Gastrocnemius medialis (tissue), 4 donors: ENCODE measurements at regions not wholly inside any gene's neighbourhood (a gene's known extent, or its start where the extent isn't known, plus 50 kb on each side); places are given as distances from the start of the nearest gene placed in this dataset.

Source experiments
- ATAC-seq, 2 donors: fragments of 150-250 bp; one replicate each; pipeline ENCODE4 v1.9.1; 2016
- DNase-seq, 2 donors: peaks; one replicate each; pipeline ENCODE4 v3.0.0-alpha.2; 2019
- H3K27ac ChIP-seq, 4 donors: fragments of 200-600 bp; sonication (generic); 1 replicate in 1 of 4; 2 replicates in 3 of 4; pipeline ENCODE4 v1.5.1; 2016 to 2018; ENCODE audit warnings: mild to moderate bottlenecking in 2 of 4, moderate library complexity in 1 of 4
- H3K27me3 ChIP-seq, 3 donors: fragments of 200-600 bp; sonication (generic) in 2 of 3; 1 replicate in 1 of 3; 2 replicates in 2 of 3; pipeline versions ENCODE4 v1.5.1 to v1.6.0; 2016 to 2019; ENCODE audit warnings: mild to moderate bottlenecking in 1 of 3, moderate library complexity in 1 of 3
- H3K36me3 ChIP-seq, 2 donors: fragments of 200-600 bp; sonication (generic) in 1 of 2; one replicate each; pipeline ENCODE4 v1.5.1; 2017 to 2018
- H3K4me1 ChIP-seq, 2 donors: fragments of 200-600 bp; sonication (generic) in 1 of 2; one replicate each; pipeline ENCODE4 v1.5.1; 2016 to 2017; ENCODE audit warnings: mild to moderate bottlenecking in 2 of 2
- H3K4me3 ChIP-seq, 4 donors: fragments of 200-600 bp; sonication (generic) in 3 of 4; 1 replicate in 1 of 4; 2 replicates in 3 of 4; pipeline ENCODE4 v1.5.1; 2016 to 2019; ENCODE audit warnings: mild to moderate bottlenecking in 2 of 4
- H3K9me3 ChIP-seq, 3 donors: fragments of 200-600 bp; sonication (generic) in 2 of 3; 1 replicate in 1 of 3; 2 replicates in 2 of 3; pipeline ENCODE4 v1.5.1; 2016 to 2019
- CTCF ChIP-seq, 5 experiments: fragments of 450-650 bp in 3 of 5; fragments of 200-600 bp in 2 of 5; sonication (generic) in 2 of 5; IDR thresholded peaks in 4 of 5; conservative IDR thresholded peaks in 1 of 5; 1 replicate in 4 of 5; 2 replicates in 1 of 5; pipeline ENCODE4 v1.5.1; 2016 to 2019; ENCODE audit warnings: antibody characterized with exemption in 5 of 5, mild to moderate bottlenecking in 3 of 5, moderate library complexity in 3 of 5
- POLR2A ChIP-seq, 2 donors: fragments of 450-650 bp; IDR thresholded peaks; one replicate each; pipeline ENCODE4 v1.6.1; 2017; ENCODE audit warnings: antibody characterized with exemption in 2 of 2, mild to moderate bottlenecking in 2 of 2, moderate library complexity in 2 of 2
- in situ Hi-C, 4 donors: fragments of 200-750 bp; cut with MboI; loops; one replicate each; pipeline versions ENCODE4 v1.15.0 to v1.8.0; 2017; ENCODE audit warnings: low sequenced_read_pairs in 4 of 4
- intact Hi-C: fragments of 100-400 bp; cut with DNase I; formaldehyde crosslinking; loops from one replicate; pipeline ENCODE4 v1.15.1; 2023; ENCODE audit warnings: low total_unique reads

DNA sequence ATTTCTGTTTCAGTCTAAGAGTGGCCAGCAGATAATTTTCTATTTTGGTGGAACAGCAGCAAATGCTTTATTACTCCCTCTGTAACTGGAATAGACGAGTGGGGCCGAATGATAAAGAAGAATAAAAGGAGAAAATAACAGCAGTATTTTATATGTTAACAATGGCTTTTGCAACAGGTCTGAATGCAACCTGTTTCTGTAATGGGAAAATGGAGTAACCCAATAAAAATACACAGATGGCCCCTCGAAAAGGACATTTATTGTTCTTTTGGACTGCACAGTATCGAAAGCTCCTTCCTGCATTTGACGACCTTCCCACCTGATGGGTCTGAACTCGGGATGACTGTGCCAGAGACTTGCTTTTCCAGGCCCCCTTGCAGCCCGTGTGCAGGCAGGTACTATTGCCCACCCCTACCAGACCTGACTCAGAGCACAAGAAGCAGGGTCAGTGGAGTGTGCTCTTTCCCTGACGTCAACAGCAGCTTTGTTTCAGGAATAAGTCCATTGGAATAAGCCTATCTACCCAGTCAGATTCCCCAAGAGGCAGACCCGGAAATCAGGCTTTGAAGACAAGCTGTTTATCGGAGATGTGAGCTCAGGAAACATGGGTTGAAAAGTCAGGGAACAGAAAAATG, 306.5 kb upstream of the NEBL start:
- intact Hi-C loops (no loop called here), in situ Hi-C loops (no loop called here)
- TF ChIP-seq POLR2A (IDR thresholded peaks at IDR 0.05): no peak
- no peak for TF ChIP-seq CTCF (IDR thresholded peaks at IDR 0.05 in 4 of 5, conservative IDR thresholded peaks at IDR 0.05 in 1 of 5)
- ATAC-seq: no peak
- no peak for DNase-seq
- no peaks in the 10 kb centered on the region for H3K36me3 ChIP-seq
- H3K4me1 ChIP-seq: no peaks in the 10 kb centered on the region
- H3K4me3 ChIP-seq: no peak overlapping the region
- H3K9me3 ChIP-seq: no peaks in the 10 kb centered on the region
- no peak overlapping the region for H3K27ac ChIP-seq
- H3K27me3 ChIP-seq: peaks cover 0 to 3% (median 0%) of the 10 kb centered on the region in 3 donors

- in situ Hi-C loops (no loop called here), intact Hi-C loops (no loop called here)
- no peak for ATAC-seq
- Histone ChIP-seq H3K27ac (no peak overlapping the region), H3K4me1 (no peaks in the 10 kb centered on the region), H3K27me3 (peaks cover 0 to 3% (median 0%) of the 10 kb centered on the region in 3 donors), H3K9me3 (no peaks in the 10 kb centered on the region), H3K4me3 (no peak overlapping the region), H3K36me3 (no peaks in the 10 kb centered on the region)
- TF ChIP-seq POLR2A (IDR thresholded peaks at IDR 0.05) (no peak), CTCF (IDR thresholded peaks at IDR 0.05 in 4 of 5, conservative IDR thresholded peaks at IDR 0.05 in 1 of 5) (no peak)
- DNase-seq: no peak
Observed at GRCh38 chr10:21202776-21203462, 305.8 kb upstream of the NEBL start.

DNA sequence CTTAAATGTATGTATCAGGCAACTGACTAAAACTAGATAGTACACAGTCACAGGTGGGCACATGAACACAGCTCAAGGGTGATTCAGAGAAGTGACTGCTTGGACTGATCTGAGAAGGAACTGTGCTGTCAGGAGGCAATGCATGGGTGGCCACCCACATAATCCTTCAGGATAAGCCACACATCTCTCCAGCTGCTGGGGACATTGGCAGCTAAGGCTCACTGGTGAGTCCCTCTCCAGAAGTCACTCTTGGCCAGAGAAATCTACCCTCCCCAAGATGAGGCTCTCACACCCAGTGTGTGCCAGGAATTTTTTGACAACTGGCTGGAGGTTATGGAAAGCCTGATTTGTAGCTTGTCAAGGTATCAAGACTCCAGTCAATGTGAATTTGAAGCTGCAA, 302.4 kb upstream of the NEBL start:
- no peak for TF ChIP-seq CTCF (IDR thresholded peaks at IDR 0.05 in 4 of 5, conservative IDR thresholded peaks at IDR 0.05 in 1 of 5)
- TF ChIP-seq POLR2A (IDR thresholded peaks at IDR 0.05): no peak
- H3K36me3 ChIP-seq: no peaks in the 10 kb centered on the region
- in situ Hi-C loops: no loop called here
- DNase-seq (no peak), ATAC-seq (no peak)
- intact Hi-C loops: no loop called here
- no peaks in the 10 kb centered on the region for H3K9me3 ChIP-seq
- H3K4me1 ChIP-seq: no peaks in the 10 kb centered on the region
- H3K27ac ChIP-seq: no peak overlapping the region
- no peak overlapping the region for H3K4me3 ChIP-seq
- H3K27me3 ChIP-seq: peaks cover 0 to under 1% (median 0%) of the 10 kb centered on the region in 3 donors

DNA sequence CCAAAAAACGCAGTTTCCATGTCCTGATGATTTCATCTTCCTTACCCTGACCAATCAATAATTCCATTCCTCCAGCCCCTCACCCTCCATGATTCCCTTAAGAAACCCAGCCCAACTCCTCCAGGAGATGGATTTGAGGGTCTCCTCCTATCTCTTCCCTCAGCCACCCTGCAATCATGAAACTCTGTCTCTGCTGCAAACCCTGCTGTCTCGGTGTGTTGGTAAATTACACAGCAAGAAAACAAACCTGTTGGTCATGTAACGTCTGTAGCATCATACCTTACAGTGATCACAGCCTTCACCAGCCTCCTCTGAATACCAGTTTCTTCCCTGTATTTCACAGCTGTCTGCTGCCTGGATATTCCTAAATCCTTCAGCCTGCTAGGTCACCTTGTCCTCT, 300.7 kb upstream of the NEBL start:
- intact Hi-C loops: no loop called here
- H3K4me1 ChIP-seq: no peaks in the 10 kb centered on the region
- in situ Hi-C loops: no loop called here

More for the DNA sequence above, 300.7 kb upstream of the NEBL start:
- Histone ChIP-seq H3K36me3 (no peaks in the 10 kb centered on the region), H3K27ac (no peak overlapping the region), H3K27me3 (no peaks in the 10 kb centered on the region), H3K4me3 (no peak overlapping the region), H3K9me3 (no peaks in the 10 kb centered on the region)
- ATAC-seq (no peak), DNase-seq (no peak)
- TF ChIP-seq CTCF (IDR thresholded peaks at IDR 0.05 in 4 of 5, conservative IDR thresholded peaks at IDR 0.05 in 1 of 5): no peak
- TF ChIP-seq POLR2A (IDR thresholded peaks at IDR 0.05): no peak
